GM12873 (cell line): ENCODE measurements at regions not wholly inside any gene's neighbourhood (a gene's known extent, or its start where the extent isn't known, plus 50 kb on each side); places are given as distances from the start of the nearest gene placed in this dataset.

ENCODE experiments used
- TF ChIP-seq, protein P1 (sequence below): IDR thresholded peaks from 2 replicates; pipeline ENCODE4 v1.5.1; 2012; ENCODE audit warnings: low read depth, mild to moderate bottlenecking, moderate library complexity, low read length, control low read depth; ENCODE audit not compliant: insufficient read depth; ENCODE audit errors: missing control alignments

GRCh38 chr22:49432897-49433443 is 394.7 kb downstream of the BRD1 start:
- TF ChIP-seq, protein P1, sequence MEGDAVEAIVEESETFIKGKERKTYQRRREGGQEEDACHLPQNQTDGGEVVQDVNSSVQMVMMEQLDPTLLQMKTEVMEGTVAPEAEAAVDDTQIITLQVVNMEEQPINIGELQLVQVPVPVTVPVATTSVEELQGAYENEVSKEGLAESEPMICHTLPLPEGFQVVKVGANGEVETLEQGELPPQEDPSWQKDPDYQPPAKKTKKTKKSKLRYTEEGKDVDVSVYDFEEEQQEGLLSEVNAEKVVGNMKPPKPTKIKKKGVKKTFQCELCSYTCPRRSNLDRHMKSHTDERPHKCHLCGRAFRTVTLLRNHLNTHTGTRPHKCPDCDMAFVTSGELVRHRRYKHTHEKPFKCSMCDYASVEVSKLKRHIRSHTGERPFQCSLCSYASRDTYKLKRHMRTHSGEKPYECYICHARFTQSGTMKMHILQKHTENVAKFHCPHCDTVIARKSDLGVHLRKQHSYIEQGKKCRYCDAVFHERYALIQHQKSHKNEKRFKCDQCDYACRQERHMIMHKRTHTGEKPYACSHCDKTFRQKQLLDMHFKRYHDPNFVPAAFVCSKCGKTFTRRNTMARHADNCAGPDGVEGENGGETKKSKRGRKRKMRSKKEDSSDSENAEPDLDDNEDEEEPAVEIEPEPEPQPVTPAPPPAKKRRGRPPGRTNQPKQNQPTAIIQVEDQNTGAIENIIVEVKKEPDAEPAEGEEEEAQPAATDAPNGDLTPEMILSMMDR = no peak

GRCh38 chr22:49432211-49432896 is 395.3 kb downstream of the BRD1 start:
- TF ChIP-seq, protein P1 = no peak

- TF ChIP-seq, protein P1 = no peak
Measured at GRCh38 chr22:49431551-49431950, 396.1 kb downstream of the BRD1 start.

GRCh38 chr22:49429066-49429465 is 398.6 kb downstream of the BRD1 start:
- TF ChIP-seq, protein P1 = no peak

- TF ChIP-seq, protein P1 = no peak
Measured at GRCh38 chr22:49427941-49428340, 399.7 kb downstream of the BRD1 start.

DNA sequence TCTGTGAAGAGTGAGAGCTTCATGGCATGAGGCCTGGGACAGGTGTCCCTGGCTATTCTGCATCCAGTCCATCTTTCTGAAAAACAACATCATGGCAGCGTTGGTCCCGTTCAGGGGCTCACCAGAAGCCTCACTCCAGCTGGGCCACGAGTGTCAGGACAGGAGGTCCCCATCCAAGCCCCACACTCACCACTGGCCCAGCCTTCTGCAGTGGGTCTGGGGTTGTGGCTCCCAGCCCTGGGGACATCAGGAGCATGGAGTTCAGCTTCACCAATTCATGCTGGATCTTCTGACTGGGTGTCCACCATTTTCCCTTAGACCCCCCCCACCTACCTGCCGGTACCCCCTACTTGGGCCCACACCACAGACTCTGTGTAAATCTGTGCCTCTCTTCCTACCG is 400.3 kb downstream of the BRD1 start:
- TF ChIP-seq, protein P1 = no peak

- TF ChIP-seq, protein P1 = no peak
Measured at GRCh38 chr22:49426618-49427266, 400.9 kb downstream of the BRD1 start.
